Stimulated activated CD8-positive, alpha-beta memory T cell treated with anti-CD3 and anti-CD28 coated beads, Interleukin-12 subunit alpha, Interleukin-12 subunit beta, amount 100 ng/mL, for 24 hours (primary cell): ENCODE measurements at regions not wholly inside any gene's neighbourhood (a gene's known extent, or its start where the extent isn't known, plus 50 kb on each side); places are given as distances from the start of the nearest gene placed in this dataset.
"Not testable (repeated sequence)": the region's sequence is repeated elsewhere in the genome, so short reads cannot be mapped to it uniquely, and the experiment has no call there.

Experiments
- DNase-seq: peaks from one replicate; pipeline ENCODE4 v3.0.0-alpha.2; 2020; ENCODE audit errors: extremely low read depth

GRCh38 chr3:178087376-178087775 is 448.9 kb upstream of the KCNMB2 start:
- DNase-seq = no peak

GRCh38 chr3:178088963-178089362 is 447.3 kb upstream of the KCNMB2 start:
- DNase-seq = no peak

- DNase-seq = no peak
Observed at GRCh38 chr3:178090899-178091298, 445.3 kb upstream of the KCNMB2 start.

- no peak for DNase-seq
Observed at GRCh38 chr3:178095522-178095921, 440.7 kb upstream of the KCNMB2 start.

- DNase-seq = no peak
Observed at GRCh38 chr3:178096955-178097354, 439.3 kb upstream of the KCNMB2 start.

GRCh38 chr3:178097576-178097975 is 438.7 kb upstream of the KCNMB2 start:
- DNase-seq = no peak

- no peak for DNase-seq
Observed at GRCh38 chr3:178099274-178099673, 437.0 kb upstream of the KCNMB2 start.

- DNase-seq = no peak
Observed at GRCh38 chr3:178099862-178100261, 436.4 kb upstream of the KCNMB2 start.

GRCh38 chr3:178100908-178101307 is 435.3 kb upstream of the KCNMB2 start:
- no peak for DNase-seq

GRCh38 chr3:178103140-178103539 is 433.1 kb upstream of the KCNMB2 start:
- no peak for DNase-seq

GRCh38 chr3:178107804-178108203 is 428.4 kb upstream of the KCNMB2 start:
- DNase-seq = no peak

- no peak for DNase-seq
Observed at GRCh38 chr3:178109691-178110090, 426.5 kb upstream of the KCNMB2 start.

GRCh38 chr3:178112134-178112533 is 424.1 kb upstream of the KCNMB2 start:
- no peak for DNase-seq

GRCh38 chr3:178112552-178112951 is 423.7 kb upstream of the KCNMB2 start:
- DNase-seq = not testable (repeated sequence)

- DNase-seq = no peak
Observed at GRCh38 chr3:178117641-178118040, 418.6 kb upstream of the KCNMB2 start.

GRCh38 chr3:178119608-178120295 is 416.5 kb upstream of the KCNMB2 start:
- not testable (repeated sequence) for DNase-seq

GRCh38 chr3:178120367-178120766 is 415.9 kb upstream of the KCNMB2 start:
- DNase-seq = no peak

GRCh38 chr3:178126686-178127085 is 409.6 kb upstream of the KCNMB2 start:
- DNase-seq = no peak

GRCh38 chr3:178127221-178127620 is 409.0 kb upstream of the KCNMB2 start:
- no peak for DNase-seq

- no peak for DNase-seq
Observed at GRCh38 chr3:178129109-178129508, 407.1 kb upstream of the KCNMB2 start.

- DNase-seq = no peak
Observed at GRCh38 chr3:178131801-178132200, 404.4 kb upstream of the KCNMB2 start.

GRCh38 chr3:178137206-178137605 is 399.0 kb upstream of the KCNMB2 start:
- no peak for DNase-seq

GRCh38 chr3:178137831-178138230 is 398.4 kb upstream of the KCNMB2 start:
- no peak for DNase-seq

- no peak for DNase-seq
Observed at GRCh38 chr3:178139116-178139515, 397.1 kb upstream of the KCNMB2 start.
